IPS-NIHi7 (cell line): ENCODE measurements at regions not wholly inside any gene's neighbourhood (a gene's known extent, or its start where the extent isn't known, plus 50 kb on each side); places are given as distances from the start of the nearest gene placed in this dataset.
"Not testable (repeated sequence)": the region's sequence is repeated elsewhere in the genome, so short reads cannot be mapped to it uniquely, and the experiment has no call there.

Source experiments
- DNase-seq: peaks from one replicate; pipeline ENCODE4 v3.0.0; 2012; ENCODE audit warnings: mixed read lengths; ENCODE audit errors: extremely low spot score

- DNase-seq, result no peak
Measured at GRCh38 chr14:28820677-28821076, 54.1 kb downstream of the FOXG1 start.

- no peak for DNase-seq
Measured at GRCh38 chr14:28821993-28822392, 55.4 kb downstream of the FOXG1 start.

- no peak for DNase-seq
Measured at GRCh38 chr14:28823245-28823644, 56.7 kb downstream of the FOXG1 start.

- DNase-seq, result no peak
Measured at GRCh38 chr14:28830115-28830534, 63.5 kb downstream of the FOXG1 start.

GRCh38 chr14:28831126-28831525, 64.5 kb downstream of the FOXG1 start:
- DNase-seq, result no peak

GRCh38 chr14:28842569-28842968, 76.0 kb downstream of the FOXG1 start:
- DNase-seq, result not testable (repeated sequence)

- no peak for DNase-seq
Measured at GRCh38 chr14:28867571-28867970, 101.0 kb downstream of the FOXG1 start.

GRCh38 chr14:28870033-28870564, 103.5 kb downstream of the FOXG1 start:
- no peak for DNase-seq

- DNase-seq, result peak; percentile 10
Measured at GRCh38 chr14:28875934-28876571, 109.5 kb downstream of the FOXG1 start.

GRCh38 chr14:28876572-28876945, 110.0 kb downstream of the FOXG1 start:
- no peak for DNase-seq

GRCh38 chr14:28877923-28878322, 111.3 kb downstream of the FOXG1 start:
- no peak for DNase-seq

GRCh38 chr14:28879573-28879996, 113.0 kb downstream of the FOXG1 start:
- no peak for DNase-seq

GRCh38 chr14:28886940-28887339, 120.4 kb downstream of the FOXG1 start:
- no peak for DNase-seq

GRCh38 chr14:28895389-28895788, 128.8 kb downstream of the FOXG1 start:
- DNase-seq, result no peak

GRCh38 chr14:28896337-28896736, 129.8 kb downstream of the FOXG1 start:
- no peak for DNase-seq

- no peak for DNase-seq
Measured at GRCh38 chr14:28901631-28902030, 135.0 kb downstream of the FOXG1 start.

- DNase-seq, result no peak
Measured at GRCh38 chr14:28902930-28903329, 136.3 kb downstream of the FOXG1 start.

- no peak for DNase-seq
Measured at GRCh38 chr14:28911521-28911920, 144.9 kb downstream of the FOXG1 start.

GRCh38 chr14:28913056-28913455, 146.5 kb downstream of the FOXG1 start:
- DNase-seq, result no peak

- DNase-seq, result no peak
Measured at GRCh38 chr14:28926122-28926521, 159.5 kb downstream of the FOXG1 start.

- no peak for DNase-seq
Measured at GRCh38 chr14:28931999-28932398, 165.4 kb downstream of the FOXG1 start.

GRCh38 chr14:28936601-28937000, 170.0 kb downstream of the FOXG1 start:
- no peak for DNase-seq

- no peak for DNase-seq
Measured at GRCh38 chr14:28941758-28942157, 175.2 kb downstream of the FOXG1 start.

GRCh38 chr14:28944605-28945004, 178.0 kb downstream of the FOXG1 start:
- no peak for DNase-seq
